Esophagus squamous epithelium (tissue), 4 donors: ENCODE measurements at regions not wholly inside any gene's neighbourhood (a gene's known extent, or its start where the extent isn't known, plus 50 kb on each side); places are given as distances from the start of the nearest gene placed in this dataset.

Source experiments
- CTCF ChIP-seq, 6 experiments: fragments of 450-650 bp in 4 of 6; fragments of 200-600 bp in 2 of 6; sonication (generic) in 2 of 6; IDR thresholded peaks; one replicate each; pipeline ENCODE4 v1.5.1; 2016 to 2019; ENCODE audit warnings: antibody characterized with exemption in 6 of 6, mild to moderate bottlenecking in 4 of 6, moderate library complexity in 4 of 6
- POLR2A ChIP-seq, 4 donors: fragments of 450-650 bp; IDR thresholded peaks; one replicate each; pipeline ENCODE4 v1.6.1; 2017; ENCODE audit warnings: antibody characterized with exemption in 4 of 4, mild to moderate bottlenecking in 4 of 4, moderate library complexity in 3 of 4

GRCh38 chr14:36052681-36053080 lies 123.8 kb downstream of the PTCSC3 start:
- TF ChIP-seq POLR2A (IDR thresholded peaks at IDR 0.05), result no peak
- no peak for TF ChIP-seq CTCF (IDR thresholded peaks at IDR 0.05)
